ENCODE measurements at regions not wholly inside any gene's neighbourhood (a gene's known extent, or its start where the extent isn't known, plus 50 kb on each side); places are given as distances from the start of the nearest gene placed in this dataset.

GRCh38 chr7:130875265-130875741 lies 141.3 kb upstream of the KLF14 start:
- peaks cover 62% of the 10 kb centered on the region for H3K79me2 ChIP-seq (ENCODE audit: insufficient read depth, low read length)
- no peaks in the 10 kb centered on the region for H3K27me3 ChIP-seq (ENCODE audit: insufficient read depth, low read length)
- peak; percentile 74 for DNase-seq (ENCODE audit: insufficient read length, low spot score, missing footprints)
- H3K4me2 ChIP-seq (ENCODE audit: insufficient read depth, low read length) = no peak overlapping the region
- H3K4me3 ChIP-seq (ENCODE audit: insufficient read depth, low read length) = no peak overlapping the region
- no peaks in the 10 kb centered on the region for H3K9me3 ChIP-seq (ENCODE audit: low read depth, low read length)
- H2AFZ ChIP-seq (ENCODE audit: low read length) = no peak overlapping the region
- peak overlapping the region; percentile 44 for H3K27ac ChIP-seq (ENCODE audit: low read depth, low read length)
- TF ChIP-seq CTCF (IDR thresholded peaks at IDR 0.05; ENCODE audit: extremely low read depth, low read depth, low read length) = peak; percentile 51
- H4K20me1 ChIP-seq (ENCODE audit: insufficient read depth, low read length) = peaks cover 64% of the 10 kb centered on the region
- H3K4me1 ChIP-seq (ENCODE audit: insufficient read depth, low read length) = peaks cover 31% of the 10 kb centered on the region
- H3K36me3 ChIP-seq (ENCODE audit: insufficient read depth, low read length) = peaks cover 89% of the 10 kb centered on the region

DNA sequence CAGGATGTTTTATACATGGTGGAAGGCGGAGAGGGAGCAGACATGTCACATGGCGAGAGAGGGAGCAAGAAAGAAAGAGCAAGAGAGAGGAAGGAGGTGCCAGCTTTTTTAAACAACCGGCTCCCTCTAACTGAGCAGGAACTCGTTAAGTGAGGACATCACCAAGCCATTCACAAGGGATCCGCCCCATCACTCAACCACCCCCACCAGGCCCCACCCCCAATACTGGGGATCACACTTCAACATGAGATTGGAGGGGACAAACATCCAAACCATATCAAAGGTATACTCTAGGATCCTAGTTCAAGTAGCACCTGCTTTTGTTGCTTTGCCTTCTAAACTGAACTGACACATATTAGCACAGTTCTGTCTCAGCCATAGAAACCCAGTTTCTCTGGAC lies 141.9 kb upstream of the KLF14 start:
- Histone ChIP-seq H3K9me3 (ENCODE audit: low read depth, low read length) (no peaks in the 10 kb centered on the region), H3K4me3 (ENCODE audit: insufficient read depth, low read length) (no peak overlapping the region), H3K27ac (ENCODE audit: low read depth, low read length) (peak overlapping the region; percentile 5), H3K36me3 (ENCODE audit: insufficient read depth, low read length) (peaks cover 89% of the 10 kb centered on the region), H2AFZ (ENCODE audit: low read length) (no peak overlapping the region), H4K20me1 (ENCODE audit: insufficient read depth, low read length) (peaks cover 69% of the 10 kb centered on the region), H3K4me1 (ENCODE audit: insufficient read depth, low read length) (peaks cover 37% of the 10 kb centered on the region), H3K4me2 (ENCODE audit: insufficient read depth, low read length) (no peak overlapping the region), H3K27me3 (ENCODE audit: insufficient read depth, low read length) (no peaks in the 10 kb centered on the region), H3K79me2 (ENCODE audit: insufficient read depth, low read length) (peaks cover 67% of the 10 kb centered on the region)
- DNase-seq (ENCODE audit: insufficient read length, low spot score, missing footprints) = no peak
- TF ChIP-seq CTCF (IDR thresholded peaks at IDR 0.05; ENCODE audit: extremely low read depth, low read depth, low read length) = no peak

DNA sequence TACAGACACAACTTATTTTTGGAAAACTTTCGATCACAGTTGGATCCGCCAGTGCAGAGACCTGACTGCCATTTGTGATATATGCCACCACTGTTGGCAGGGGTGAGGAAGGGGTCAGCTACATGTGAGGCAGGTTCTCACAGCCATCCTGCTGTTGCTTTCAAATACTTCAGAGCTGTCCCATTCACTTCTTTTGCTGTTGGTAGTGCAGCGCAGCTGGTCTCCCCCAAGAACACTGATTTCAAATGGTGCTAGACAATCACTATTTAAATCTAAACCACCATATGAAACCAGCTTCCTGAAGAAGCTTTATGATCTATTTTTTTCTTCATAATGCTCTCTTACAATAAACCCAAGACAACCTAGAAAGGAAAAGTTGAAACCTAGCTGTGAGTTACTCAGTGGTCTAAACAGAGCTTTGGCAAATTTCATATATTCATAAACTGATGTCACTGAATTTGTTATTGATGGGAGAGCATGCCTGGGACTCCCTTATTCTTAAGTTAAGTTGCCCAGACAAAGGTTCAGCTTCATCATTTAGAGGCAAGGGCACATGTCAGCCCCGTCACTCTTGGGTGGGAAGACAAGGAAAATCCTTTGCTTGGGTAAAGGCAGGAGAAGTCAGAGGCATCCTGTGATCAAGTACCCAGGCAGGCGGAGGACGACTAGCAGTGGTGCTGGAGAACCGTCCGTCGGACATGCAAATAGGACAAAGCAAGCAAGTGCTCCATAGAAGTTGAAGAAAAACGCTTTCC lies 143.4 kb upstream of the KLF14 start:
- peaks cover 51% of the 10 kb centered on the region for H3K4me1 ChIP-seq (ENCODE audit: insufficient read depth, low read length)
- peak overlapping the region; percentile 27 for H3K27ac ChIP-seq (ENCODE audit: low read depth, low read length)
- DNase-seq (ENCODE audit: insufficient read length, low spot score, missing footprints) = peak; percentile 17
- H3K4me2 ChIP-seq (ENCODE audit: insufficient read depth, low read length) = no peak overlapping the region
- TF ChIP-seq CTCF (IDR thresholded peaks at IDR 0.05; ENCODE audit: extremely low read depth, low read depth, low read length) = no peak
- H3K4me3 ChIP-seq (ENCODE audit: insufficient read depth, low read length) = no peak overlapping the region
- H3K9me3 ChIP-seq (ENCODE audit: low read depth, low read length) = no peaks in the 10 kb centered on the region
- H3K36me3 ChIP-seq (ENCODE audit: insufficient read depth, low read length) = peaks cover 93% of the 10 kb centered on the region
- peaks cover 80% of the 10 kb centered on the region for H3K79me2 ChIP-seq (ENCODE audit: insufficient read depth, low read length)
- peaks cover 79% of the 10 kb centered on the region for H4K20me1 ChIP-seq (ENCODE audit: insufficient read depth, low read length)
- H2AFZ ChIP-seq (ENCODE audit: low read length) = no peak overlapping the region
- H3K27me3 ChIP-seq (ENCODE audit: insufficient read depth, low read length) = no peaks in the 10 kb centered on the region

DNA sequence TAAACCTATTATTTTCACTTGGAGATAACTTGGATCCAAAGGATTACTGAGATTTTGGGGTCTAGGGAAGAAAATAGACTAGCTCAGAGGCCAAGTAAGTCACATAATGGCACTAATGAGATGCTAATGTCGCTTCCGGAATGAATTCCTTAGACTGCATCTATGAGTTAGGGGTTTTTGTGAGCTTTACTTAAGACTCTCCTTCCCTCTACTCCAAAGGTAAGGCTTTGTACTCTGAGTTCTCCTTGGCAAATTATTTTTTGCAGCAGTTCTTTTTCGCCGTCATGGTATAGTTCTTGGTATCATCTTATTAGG lies 143.9 kb upstream of the KLF14 start:
- peak overlapping the region; percentile 58 for H3K27ac ChIP-seq (ENCODE audit: low read depth, low read length)
- DNase-seq (ENCODE audit: insufficient read length, low spot score, missing footprints) = no peak
- H2AFZ ChIP-seq (ENCODE audit: low read length) = no peak overlapping the region
- no peaks in the 10 kb centered on the region for H3K27me3 ChIP-seq (ENCODE audit: insufficient read depth, low read length)
- H3K9me3 ChIP-seq (ENCODE audit: low read depth, low read length) = no peaks in the 10 kb centered on the region
- peaks cover 56% of the 10 kb centered on the region for H3K4me1 ChIP-seq (ENCODE audit: insufficient read depth, low read length)
- H4K20me1 ChIP-seq (ENCODE audit: insufficient read depth, low read length) = peaks cover 79% of the 10 kb centered on the region
- no peak overlapping the region for H3K4me2 ChIP-seq (ENCODE audit: insufficient read depth, low read length)
- peaks cover 81% of the 10 kb centered on the region for H3K79me2 ChIP-seq (ENCODE audit: insufficient read depth, low read length)
- TF ChIP-seq CTCF (IDR thresholded peaks at IDR 0.05; ENCODE audit: extremely low read depth, low read depth, low read length) = no peak
- H3K36me3 ChIP-seq (ENCODE audit: insufficient read depth, low read length) = peaks cover 93% of the 10 kb centered on the region
- H3K4me3 ChIP-seq (ENCODE audit: insufficient read depth, low read length) = no peak overlapping the region
